Endodermal cell (in vitro differentiated cells): ENCODE measurements at regions not wholly inside any gene's neighbourhood (a gene's known extent, or its start where the extent isn't known, plus 50 kb on each side); places are given as distances from the start of the nearest gene placed in this dataset.

ENCODE experiments used
- DNase-seq: peaks from one replicate; pipeline ENCODE4 v3.0.0-alpha.2; 2017
- H3K27ac ChIP-seq: 2 replicates; pipeline ENCODE4 v1.5.1; 2013; ENCODE audit warnings: mild to moderate bottlenecking, low read depth, low read length, moderate library complexity
- H3K27me3 ChIP-seq: 2 replicates; pipeline ENCODE4 v1.6.1; 2013; ENCODE audit warnings: mild to moderate bottlenecking, low read length, moderate library complexity; ENCODE audit not compliant: insufficient read depth, control insufficient read depth, poor library complexity, severe bottlenecking
- H3K36me3 ChIP-seq: 2 replicates; pipeline ENCODE4 v1.7.0; 2013; ENCODE audit warnings: mild to moderate bottlenecking, low read length, moderate library complexity; ENCODE audit not compliant: control insufficient read depth, insufficient read depth
- H3K4me1 ChIP-seq: one replicate; pipeline ENCODE4 v1.7.0; 2013; ENCODE audit warnings: low read length; ENCODE audit not compliant: control insufficient read depth, insufficient read depth
- H3K4me3 ChIP-seq: 2 replicates; pipeline ENCODE4 v1.5.1; 2013; ENCODE audit warnings: mild to moderate bottlenecking, low read length, moderate library complexity
- H3K9ac ChIP-seq: 2 replicates; pipeline ENCODE4 v1.6.1; 2013; ENCODE audit warnings: mild to moderate bottlenecking, low read length, moderate library complexity; ENCODE audit not compliant: poor library complexity, severe bottlenecking; ENCODE audit errors: extremely low read depth
- H3K9me3 ChIP-seq: 2 replicates; pipeline ENCODE4 v1.6.1; 2013; ENCODE audit warnings: mild to moderate bottlenecking, low read length, moderate library complexity; ENCODE audit not compliant: control insufficient read depth
- H3K27ac Mint-ChIP-seq: 2 replicates; pipeline ENCODE4 v1.8.0; 2020; ENCODE audit warnings: mixed read lengths
- H3K27me3 Mint-ChIP-seq: 2 replicates; pipeline ENCODE4 v1.8.0; 2021; ENCODE audit warnings: mild to moderate bottlenecking, mixed read lengths; ENCODE audit not compliant: insufficient read depth
- H3K36me3 Mint-ChIP-seq: 2 replicates; pipeline ENCODE4 v1.8.0; 2020; ENCODE audit warnings: low read depth, mixed read lengths
- H3K4me1 Mint-ChIP-seq: 2 replicates; pipeline ENCODE4 v1.8.0; 2020; ENCODE audit warnings: mixed read lengths
- H3K4me3 Mint-ChIP-seq: 2 replicates; pipeline ENCODE4 v1.8.0; 2020; ENCODE audit warnings: mild to moderate bottlenecking, moderate library complexity, mixed read lengths
- H3K9me3 Mint-ChIP-seq: 2 replicates; pipeline ENCODE4 v1.8.0; 2020; ENCODE audit warnings: mild to moderate bottlenecking, mixed read lengths
- CTCF ChIP-seq: fragments of 200-600 bp; sonication (generic); conservative IDR thresholded peaks from 2 replicates; pipeline ENCODE4 v1.5.0; 2021; ENCODE audit warnings: antibody characterized with exemption, mild to moderate bottlenecking
- WGBS, 2 experiments: methylation state at CpG; one replicate each; pipeline versions ENCODE4 v1.1.5 to v1.1.7; 2013; ENCODE audit warnings: missing lambda C conversion rate in 2 of 2, mixed read lengths in 1 of 2; ENCODE audit not compliant: insufficient coverage in 1 of 2, insufficient read length in 1 of 2; 5-methylcytosine and 5-hydroxymethylcytosine counted together

- no peaks in the 10 kb centered on the region for H3K9me3 Mint-ChIP-seq
- H3K36me3 Mint-ChIP-seq, result no peaks in the 10 kb centered on the region
- 89 to 95% methylated on average over 5 to 7 of the region's 7 CpGs for WGBS, 2 experiments
- Histone ChIP-seq H3K9ac (no peak overlapping the region), H3K27ac (no peak overlapping the region), H3K4me1 (no peaks in the 10 kb centered on the region), H3K27me3 (peaks cover 21% of the 10 kb centered on the region), H3K4me3 (no peak overlapping the region), H3K9me3 (no peaks in the 10 kb centered on the region), H3K36me3 (no peaks in the 10 kb centered on the region)
- DNase-seq, result no peak
- no peak overlapping the region for H3K4me3 Mint-ChIP-seq
- no peak for TF ChIP-seq CTCF
- H3K27ac Mint-ChIP-seq, result no peak overlapping the region
- peaks cover 5% of the 10 kb centered on the region for H3K4me1 Mint-ChIP-seq
- peaks cover 36% of the 10 kb centered on the region for H3K27me3 Mint-ChIP-seq
These were observed 162.7 kb upstream of the WDR1 start for GRCh38 chr4:10279261-10279660.

DNA sequence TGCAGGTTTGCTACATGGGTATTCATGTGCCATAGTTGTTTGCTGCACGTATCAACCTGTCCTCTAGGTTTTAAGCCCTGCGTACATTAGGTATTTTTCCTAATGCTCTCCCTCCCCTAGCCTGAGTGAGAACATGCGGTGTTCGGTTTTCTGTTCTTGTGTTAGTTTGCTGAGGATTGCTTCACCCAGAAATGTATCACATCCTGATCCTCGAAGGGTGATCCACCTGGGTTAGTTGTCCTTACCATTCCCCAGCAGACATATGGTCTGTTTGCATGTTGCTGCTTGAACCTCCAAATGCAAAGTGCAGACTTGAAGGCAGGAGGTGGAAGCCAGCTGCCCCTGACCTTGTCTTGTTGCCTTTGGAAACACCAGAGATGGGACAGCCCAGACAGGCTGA is 161.5 kb upstream of the WDR1 start:
- 88 to 95% methylated on average over 4 to 5 of the region's 5 CpGs for WGBS, 2 experiments
- Histone ChIP-seq H3K36me3 (no peaks in the 10 kb centered on the region), H3K9ac (no peak overlapping the region), H3K4me1 (no peaks in the 10 kb centered on the region), H3K4me3 (no peak overlapping the region), H3K27ac (no peak overlapping the region), H3K27me3 (peaks cover 21% of the 10 kb centered on the region), H3K9me3 (no peaks in the 10 kb centered on the region)
- H3K27me3 Mint-ChIP-seq, result peaks cover 37% of the 10 kb centered on the region
- H3K27ac Mint-ChIP-seq, result no peak overlapping the region
- no peaks in the 10 kb centered on the region for H3K9me3 Mint-ChIP-seq
- DNase-seq, result no peak
- H3K36me3 Mint-ChIP-seq, result no peaks in the 10 kb centered on the region
- no peak for TF ChIP-seq CTCF
- H3K4me1 Mint-ChIP-seq, result peaks cover 5% of the 10 kb centered on the region
- no peak overlapping the region for H3K4me3 Mint-ChIP-seq

GRCh38 chr4:10276152-10276551 is 159.6 kb upstream of the WDR1 start:
- Mint-ChIP-seq H3K36me3 (no peaks in the 10 kb centered on the region), H3K4me3 (no peak overlapping the region), H3K4me1 (peaks cover 5% of the 10 kb centered on the region), H3K27me3 (peaks cover 55% of the 10 kb centered on the region), H3K27ac (no peak overlapping the region), H3K9me3 (no peaks in the 10 kb centered on the region)
- Histone ChIP-seq H3K4me3 (no peak overlapping the region), H3K27ac (no peak overlapping the region), H3K9me3 (no peaks in the 10 kb centered on the region), H3K27me3 (peaks cover 26% of the 10 kb centered on the region), H3K36me3 (no peaks in the 10 kb centered on the region), H3K9ac (no peak overlapping the region), H3K4me1 (no peaks in the 10 kb centered on the region)
- 88 to 93% methylated on average over 3 to 4 of the region's 4 CpGs for WGBS, 2 experiments
- no peak for DNase-seq
- TF ChIP-seq CTCF, result no peak
